HG03571 (cell line): ENCODE measurements at regions not wholly inside any gene's neighbourhood (a gene's known extent, or its start where the extent isn't known, plus 50 kb on each side); places are given as distances from the start of the nearest gene placed in this dataset.
"Not testable (repeated sequence)": the region's sequence is repeated elsewhere in the genome, so short reads cannot be mapped to it uniquely, and the experiment has no call there.

Source experiments
- ATAC-seq: cut with Tn5 transposase; IDR thresholded peaks from one replicate; pipeline ENCODE4 v1.9.1; 2021; ENCODE audit not compliant: unreplicated experiment

DNA sequence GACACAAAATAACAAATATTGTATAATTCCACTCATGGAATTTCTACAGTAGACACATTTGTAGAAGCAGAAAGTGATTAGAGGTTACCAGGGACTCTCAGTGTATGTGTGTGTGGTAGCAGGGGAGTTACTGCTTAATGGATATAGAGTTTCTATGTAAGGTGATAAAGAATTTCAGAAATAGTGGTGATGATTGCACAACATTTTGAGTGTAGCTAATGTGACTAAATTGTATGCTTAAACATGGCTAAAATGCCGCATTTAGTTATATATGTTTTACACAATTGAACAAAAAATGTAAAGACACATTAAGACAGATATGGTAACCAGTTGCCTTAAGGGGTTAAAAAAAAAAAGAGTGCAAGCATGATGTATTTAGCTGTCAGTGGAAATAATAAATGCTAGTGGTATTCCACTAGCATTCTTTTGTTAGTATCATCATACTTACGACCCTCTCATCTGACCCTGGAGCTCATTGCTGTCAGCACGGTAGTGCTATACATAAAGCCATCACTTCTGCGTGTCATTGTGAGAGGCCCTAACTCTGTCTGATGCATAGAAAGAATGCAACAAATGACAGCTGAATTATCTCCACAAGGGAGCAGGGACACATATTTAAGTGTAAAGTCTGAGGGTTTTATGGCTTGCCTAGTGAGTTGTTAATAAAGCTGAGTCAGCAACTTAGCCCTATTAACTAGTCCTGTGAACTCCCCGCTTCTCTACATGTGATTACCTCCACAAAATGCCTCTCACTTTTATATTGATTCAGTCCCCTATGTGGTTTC is 134.1 kb upstream of the RXFP2 start:
- no peak for ATAC-seq

GRCh38 chr13:31607531-31607930 is 131.8 kb upstream of the RXFP2 start:
- ATAC-seq, result not testable (repeated sequence)

DNA sequence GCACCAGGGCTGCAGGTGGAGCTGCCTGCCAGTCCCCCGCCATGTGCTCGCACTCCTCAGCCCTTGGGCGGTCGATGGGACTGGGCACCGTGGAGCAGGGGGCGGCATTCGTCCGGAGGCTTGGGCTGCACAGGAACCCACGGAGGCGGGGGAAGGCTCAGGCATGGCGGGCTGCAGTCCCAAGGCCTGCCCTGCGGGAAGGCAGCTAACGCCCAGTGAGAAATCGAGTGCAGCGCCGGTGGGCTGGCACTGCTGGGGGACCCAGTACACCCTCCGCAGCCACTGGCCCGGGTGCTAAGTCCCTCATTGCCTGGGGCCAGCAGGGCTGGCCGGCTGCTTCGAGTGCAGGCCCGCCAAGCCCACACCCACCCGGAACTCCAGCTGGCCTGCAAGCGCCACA is 130.5 kb upstream of the RXFP2 start:
- ATAC-seq, result not testable (repeated sequence)

DNA sequence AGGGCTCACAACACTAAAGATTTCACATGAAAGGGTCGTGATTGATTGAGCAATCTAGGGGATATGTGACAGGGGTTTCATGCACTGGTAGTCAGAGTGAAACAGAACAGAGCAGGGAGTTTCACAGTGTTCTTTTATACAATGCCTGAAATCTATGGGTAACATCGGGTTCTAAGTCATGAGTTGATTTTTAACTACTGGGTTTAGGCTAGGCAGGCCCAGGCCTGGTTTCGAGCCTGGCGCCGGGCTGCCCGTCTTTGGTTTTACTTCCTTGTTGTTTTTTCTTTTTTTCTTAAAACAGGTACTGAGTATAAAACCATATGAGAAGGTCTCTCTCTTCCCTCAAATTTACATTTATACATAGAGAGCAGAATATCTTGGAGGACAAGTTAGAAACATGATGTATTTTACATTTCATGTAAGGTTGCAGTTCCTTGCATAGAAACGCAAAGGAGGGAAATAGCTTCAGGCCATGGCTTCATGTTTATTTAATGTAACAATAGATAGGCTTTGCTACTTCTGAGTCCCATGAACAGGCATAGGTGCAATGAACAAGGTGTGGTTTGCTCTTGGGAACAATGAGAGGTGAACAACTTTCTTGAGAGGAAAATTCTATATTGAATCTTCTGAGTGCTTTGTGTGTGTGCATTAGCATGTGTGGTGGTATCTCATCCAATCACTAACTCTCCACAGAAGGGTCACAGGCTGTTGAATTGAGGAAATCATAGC is 128.9 kb upstream of the RXFP2 start:
- no peak for ATAC-seq

- ATAC-seq, result no peak
These were observed 128.1 kb upstream of the RXFP2 start for GRCh38 chr13:31611214-31611613.

GRCh38 chr13:31614073-31614472 is 125.3 kb upstream of the RXFP2 start:
- no peak for ATAC-seq

DNA sequence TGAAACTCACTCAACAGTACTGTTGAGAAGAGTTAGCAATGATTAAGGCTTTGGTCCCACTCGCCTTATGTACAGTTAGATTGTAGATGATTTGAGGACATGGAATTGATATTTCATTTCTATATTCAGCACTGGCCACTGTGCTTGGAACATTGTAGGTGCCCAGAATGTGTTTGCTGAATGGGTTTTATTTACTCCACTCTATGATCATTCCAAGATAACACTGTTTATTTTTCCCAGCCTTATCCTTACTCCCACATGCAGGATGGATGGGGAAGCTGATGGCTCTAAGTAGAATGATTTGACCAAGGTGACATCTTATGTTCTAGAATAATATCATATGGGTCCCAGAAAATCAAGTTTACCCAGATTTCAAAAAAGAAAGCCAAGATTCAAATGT is 124.6 kb upstream of the RXFP2 start:
- no peak for ATAC-seq

DNA sequence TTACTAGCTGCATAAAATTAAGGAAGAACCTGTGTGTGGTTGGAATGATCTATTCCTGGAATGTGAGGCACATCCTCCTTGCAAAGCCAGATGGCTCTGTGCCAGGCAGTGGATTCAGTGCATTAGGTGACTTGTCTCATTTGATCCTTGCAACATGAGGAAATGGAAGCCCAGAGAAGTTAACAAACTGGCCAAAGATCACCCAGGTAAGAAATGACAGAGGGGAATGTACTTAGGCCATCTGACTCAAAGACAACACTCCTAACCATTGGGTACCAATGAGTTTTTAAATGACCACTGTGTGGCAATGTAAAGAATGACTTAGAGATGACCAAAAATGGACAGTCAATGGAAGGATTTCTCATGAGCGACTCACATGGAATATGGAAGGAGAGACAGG is 114.2 kb upstream of the RXFP2 start:
- no peak for ATAC-seq

GRCh38 chr13:31627097-31627845 is 112.1 kb upstream of the RXFP2 start:
- no peak for ATAC-seq

GRCh38 chr13:31629085-31629780 is 110.1 kb upstream of the RXFP2 start:
- ATAC-seq, result no peak

DNA sequence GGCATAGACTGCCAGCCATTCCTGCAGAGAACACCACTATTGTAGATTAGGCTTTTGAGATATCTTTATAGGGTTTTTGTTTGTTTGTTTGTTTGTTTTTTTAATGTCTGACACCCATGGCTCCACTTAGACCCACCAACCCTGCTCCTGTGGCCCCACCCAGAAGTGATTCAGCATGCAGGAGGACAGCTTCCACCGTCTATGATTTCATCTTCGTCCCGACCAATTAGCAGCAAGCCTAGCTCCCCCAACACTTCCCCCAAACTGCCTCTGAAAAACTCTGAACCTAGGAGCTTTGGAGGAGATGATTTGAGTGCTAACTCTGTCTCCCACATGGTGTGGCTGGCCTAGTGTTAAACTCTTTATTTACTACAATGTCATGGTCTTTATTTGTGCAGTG is 108.3 kb upstream of the RXFP2 start:
- no peak for ATAC-seq

GRCh38 chr13:31631746-31632145 is 107.6 kb upstream of the RXFP2 start:
- ATAC-seq, result no peak

DNA sequence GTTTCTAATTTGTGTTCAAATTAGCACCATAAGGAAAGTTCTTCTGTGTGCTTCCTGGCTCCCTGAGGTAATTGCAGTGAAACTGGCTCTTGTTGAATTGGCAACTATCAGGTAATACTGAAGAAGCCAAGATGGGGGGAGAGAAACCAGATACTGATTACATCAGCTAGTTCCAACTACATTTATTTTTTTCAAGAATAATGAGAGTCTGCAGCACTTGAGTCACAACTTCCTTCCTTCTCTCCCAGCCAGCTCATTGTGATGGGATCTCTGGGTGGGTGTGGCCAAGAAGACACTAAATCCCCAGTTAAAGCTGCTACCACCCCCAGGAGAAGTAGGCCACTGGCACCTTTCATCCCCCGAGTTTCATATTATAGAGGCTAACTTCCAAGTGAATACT is 100.7 kb upstream of the RXFP2 start:
- no peak for ATAC-seq

GRCh38 chr13:31639443-31640163 is 99.7 kb upstream of the RXFP2 start:
- ATAC-seq, result no peak

DNA sequence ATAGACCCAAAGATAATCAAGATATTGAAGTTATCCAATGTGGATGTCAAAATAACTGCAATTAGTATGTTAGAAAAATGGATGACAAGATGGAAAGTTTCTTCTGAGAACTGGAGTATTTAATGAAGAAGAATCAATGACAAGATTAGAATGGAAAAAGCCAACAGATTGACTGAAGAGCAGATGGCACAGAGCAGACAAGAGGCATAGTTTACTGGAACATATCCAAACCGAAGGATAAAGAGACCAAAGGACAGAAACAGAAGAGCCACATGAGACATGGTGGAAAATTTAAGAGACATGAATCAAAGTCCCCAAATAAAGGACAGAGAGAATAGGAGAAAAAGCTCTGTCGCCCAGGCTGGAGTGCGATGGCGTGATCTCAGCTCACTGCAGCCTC is 89.6 kb upstream of the RXFP2 start:
- ATAC-seq, result no peak

DNA sequence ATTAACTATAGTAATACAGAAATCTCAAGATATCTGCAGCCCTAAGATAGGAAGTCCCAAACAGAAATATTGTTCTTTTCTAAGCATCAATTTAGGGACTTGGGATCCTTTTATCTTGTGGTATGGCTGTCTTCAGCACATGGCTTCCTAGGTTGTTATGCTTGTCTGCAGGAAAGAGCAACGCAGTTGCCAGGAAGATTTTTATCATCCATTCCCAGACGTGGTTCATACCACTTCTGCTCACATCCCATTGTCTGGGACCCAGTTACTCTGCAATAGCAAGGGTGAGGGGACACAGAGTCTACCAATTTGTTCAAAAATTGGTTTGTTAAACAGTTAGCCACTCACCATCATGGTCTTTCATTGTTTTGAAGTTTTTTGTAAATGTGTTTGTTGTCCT is 85.6 kb upstream of the RXFP2 start:
- no peak for ATAC-seq

GRCh38 chr13:31663880-31664585 is 75.3 kb upstream of the RXFP2 start:
- no peak for ATAC-seq

DNA sequence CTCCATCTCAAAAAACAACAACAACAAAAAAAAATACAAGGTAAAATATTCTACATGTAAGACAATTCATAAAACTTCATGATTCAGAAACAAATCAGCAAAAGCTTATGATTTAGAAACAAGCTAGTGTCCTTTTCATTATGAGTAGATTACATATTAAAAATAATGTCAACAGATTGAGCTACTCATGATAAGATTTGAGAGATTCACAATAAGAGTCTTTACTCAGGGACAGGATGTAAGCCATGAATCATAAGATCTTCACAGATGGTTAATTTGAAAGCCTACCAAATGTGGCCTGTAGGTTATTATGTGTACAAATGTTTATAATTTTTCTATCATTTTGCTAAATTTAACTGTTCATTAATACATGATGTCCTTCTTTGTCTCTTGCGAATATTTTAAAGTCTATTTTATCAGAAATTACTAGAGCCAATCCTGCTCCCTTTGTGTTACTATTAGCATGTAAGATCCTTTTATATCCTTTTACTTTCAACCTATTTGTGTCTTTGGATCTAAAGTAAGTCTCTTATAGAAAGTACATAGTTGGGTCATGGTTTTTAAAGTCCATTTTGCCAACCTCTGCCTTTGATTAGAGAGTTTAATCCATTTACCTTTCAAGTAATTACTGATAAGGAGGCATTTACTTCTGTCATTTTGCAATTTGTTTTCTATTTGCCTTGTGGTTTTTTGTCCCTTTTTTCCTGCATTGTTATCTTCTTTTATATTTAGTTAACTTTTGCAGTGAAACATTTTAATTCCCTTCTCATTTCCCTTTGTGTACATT is 68.3 kb upstream of the RXFP2 start:
- no peak for ATAC-seq

- no peak for ATAC-seq
These were observed 65.3 kb upstream of the RXFP2 start for GRCh38 chr13:31674051-31674450.
